HG02870 (cell line): ENCODE measurements at regions not wholly inside any gene's neighbourhood (a gene's known extent, or its start where the extent isn't known, plus 50 kb on each side); places are given as distances from the start of the nearest gene placed in this dataset.
"Not testable (repeated sequence)": the region's sequence is repeated elsewhere in the genome, so short reads cannot be mapped to it uniquely, and the experiment has no call there.

Source experiments
- ATAC-seq: cut with Tn5 transposase; IDR thresholded peaks from one replicate; pipeline ENCODE4 v1.9.1; 2021; ENCODE audit warnings: mild to moderate bottlenecking, moderate library complexity; ENCODE audit not compliant: unreplicated experiment

DNA sequence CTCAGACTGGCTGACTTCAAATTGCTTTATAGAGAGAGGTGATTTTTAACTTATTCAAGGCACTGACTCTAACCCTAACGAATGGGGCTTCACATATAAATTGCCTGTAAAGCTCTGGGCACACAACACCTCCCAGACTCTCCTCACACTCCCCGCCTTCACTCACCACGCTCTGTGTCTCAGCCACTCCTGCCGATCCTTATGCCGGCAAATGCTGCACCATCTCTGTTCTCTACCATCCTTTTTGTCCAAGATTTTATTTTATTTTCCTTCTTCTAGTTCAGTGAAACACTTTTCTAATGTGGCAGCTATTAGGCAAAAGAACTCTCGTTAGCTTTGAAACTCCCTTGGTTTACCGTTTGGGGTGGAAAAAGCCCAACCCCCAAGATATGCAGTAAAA is 446.1 kb upstream of the TMEM132C start:
- ATAC-seq = no peak

DNA sequence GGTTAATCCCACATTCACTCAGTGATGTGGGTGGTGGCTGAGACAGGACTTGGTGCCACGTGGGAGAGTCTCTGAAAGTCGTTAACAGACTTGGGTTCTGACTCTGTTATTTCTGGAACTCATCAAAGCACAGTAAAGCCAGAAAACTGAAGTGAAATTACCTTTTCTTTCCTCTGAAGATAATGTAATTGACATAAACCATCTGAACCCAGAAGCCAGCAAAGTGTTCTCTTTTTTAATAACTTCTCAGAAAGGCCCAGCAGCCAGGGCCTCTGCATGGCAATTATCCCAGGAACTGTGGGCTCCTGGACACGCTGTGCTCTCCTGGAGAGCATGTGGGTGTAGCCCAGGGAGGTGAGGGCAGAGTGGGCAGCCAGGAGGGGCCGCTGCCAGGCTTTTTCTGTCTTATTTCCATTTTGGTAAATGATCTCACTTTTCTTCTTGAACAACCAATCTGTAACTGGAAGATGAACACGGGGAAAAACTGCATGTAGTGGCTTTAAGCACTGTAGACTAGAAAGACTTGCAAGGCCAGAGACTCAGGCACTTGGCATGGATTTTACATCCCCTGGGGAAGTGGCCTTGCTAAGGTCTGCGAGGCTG is 444.1 kb upstream of the TMEM132C start:
- no peak for ATAC-seq

- ATAC-seq = no peak
Measured at GRCh38 chr12:127823801-127824200, 443.2 kb upstream of the TMEM132C start.

- ATAC-seq = no peak
Measured at GRCh38 chr12:127829281-127830064, 437.5 kb upstream of the TMEM132C start.

DNA sequence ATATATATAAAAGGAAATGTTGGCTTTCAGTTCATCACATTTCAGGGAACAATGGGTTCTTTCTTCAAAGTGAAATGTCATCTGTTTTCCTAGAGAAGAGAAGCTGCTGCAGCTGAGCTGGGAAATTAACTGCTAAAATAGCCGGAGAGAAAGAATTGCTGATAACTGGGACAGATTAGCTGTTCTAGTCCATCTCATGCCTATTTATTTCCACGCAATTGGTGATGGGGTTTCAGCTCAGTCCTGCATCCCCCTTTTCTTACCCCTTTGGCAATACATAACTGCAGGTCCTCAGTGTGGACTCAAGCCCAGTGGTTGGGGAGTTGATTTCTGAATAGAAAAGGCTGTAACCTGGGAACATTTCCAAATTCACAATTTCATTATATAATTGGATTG is 436.9 kb upstream of the TMEM132C start:
- ATAC-seq = no peak

GRCh38 chr12:127830730-127831129 is 436.2 kb upstream of the TMEM132C start:
- ATAC-seq = no peak

- ATAC-seq = no peak
Measured at GRCh38 chr12:127832172-127832571, 434.8 kb upstream of the TMEM132C start.

DNA sequence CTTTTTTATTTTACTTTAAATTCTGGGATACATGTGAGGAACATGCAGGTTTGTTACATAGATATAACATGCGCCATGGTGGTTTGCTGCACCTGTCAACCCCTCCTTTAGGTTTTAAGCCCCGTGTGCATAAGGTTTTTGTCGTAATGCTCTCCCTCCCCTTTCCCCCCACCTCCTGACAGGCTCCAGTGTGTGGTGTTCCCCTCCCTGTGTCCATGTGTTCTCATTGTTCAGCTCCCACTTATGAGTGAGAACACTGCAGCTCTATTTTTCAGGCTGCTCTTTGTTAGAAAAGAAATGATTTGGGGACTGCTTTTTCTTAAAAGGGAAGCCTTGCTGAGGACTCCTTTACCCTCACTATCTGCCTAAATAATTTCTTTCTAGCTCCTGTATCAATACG is 430.2 kb upstream of the TMEM132C start:
- ATAC-seq = not testable (repeated sequence)

DNA sequence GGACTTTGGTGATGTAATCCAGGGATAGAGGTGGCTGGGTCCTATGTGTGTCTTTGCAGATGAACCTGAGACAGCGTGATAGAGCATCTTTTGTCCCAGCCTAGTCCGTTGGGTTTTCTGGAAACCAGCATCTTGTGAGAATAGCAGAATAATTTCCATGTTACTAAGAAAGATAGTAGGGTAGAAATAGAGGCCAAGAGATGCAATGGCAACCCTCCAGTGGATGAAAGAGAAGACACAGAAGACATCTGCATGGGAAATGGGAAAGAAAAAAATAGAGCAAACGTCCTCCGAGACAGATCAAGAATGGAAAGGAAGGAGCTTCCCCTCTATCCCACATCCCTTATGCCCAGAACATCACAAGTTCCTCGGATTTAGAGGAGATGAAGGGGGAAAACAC is 409.3 kb upstream of the TMEM132C start:
- ATAC-seq = no peak

DNA sequence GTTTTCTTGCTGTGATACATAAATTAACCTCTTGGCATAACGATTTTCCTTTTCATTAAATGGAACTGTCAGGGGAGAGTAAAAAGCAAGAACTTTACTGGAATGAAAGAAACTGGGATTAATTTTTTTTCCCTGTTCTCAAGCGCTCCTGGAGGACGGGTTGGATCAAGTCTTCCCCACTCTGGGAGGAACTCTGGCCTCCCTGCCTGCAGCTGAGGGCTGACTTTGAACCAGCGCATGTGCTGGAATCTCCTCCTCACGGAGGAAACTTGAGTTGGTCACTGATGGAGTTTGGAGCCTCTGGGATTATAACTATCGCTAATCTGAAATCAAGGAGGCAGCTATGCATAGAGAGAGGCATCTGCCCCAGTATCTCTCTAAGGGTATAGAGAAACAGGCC is 406.4 kb upstream of the TMEM132C start:
- no peak for ATAC-seq

DNA sequence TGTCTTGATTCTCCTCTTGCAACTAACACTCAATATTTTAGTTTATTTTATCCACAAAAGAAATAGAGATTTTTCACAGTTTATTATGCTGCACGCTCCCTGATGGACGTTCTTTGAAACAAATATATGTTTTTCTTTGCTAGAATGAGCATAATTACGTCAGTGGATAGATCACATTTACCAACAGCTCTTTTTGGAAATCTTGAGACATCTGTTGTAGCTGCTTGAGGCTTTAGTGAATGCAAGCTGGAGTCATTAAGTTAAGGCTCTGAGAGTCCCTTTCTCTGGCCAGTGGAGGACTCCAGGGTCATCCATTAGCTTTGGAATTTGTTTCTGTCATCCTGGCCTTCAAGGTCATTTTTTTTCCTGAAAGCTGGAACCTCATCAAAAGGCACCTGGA is 405.6 kb upstream of the TMEM132C start:
- ATAC-seq = no peak

- no peak for ATAC-seq
Measured at GRCh38 chr12:127873306-127873705, 393.7 kb upstream of the TMEM132C start.

DNA sequence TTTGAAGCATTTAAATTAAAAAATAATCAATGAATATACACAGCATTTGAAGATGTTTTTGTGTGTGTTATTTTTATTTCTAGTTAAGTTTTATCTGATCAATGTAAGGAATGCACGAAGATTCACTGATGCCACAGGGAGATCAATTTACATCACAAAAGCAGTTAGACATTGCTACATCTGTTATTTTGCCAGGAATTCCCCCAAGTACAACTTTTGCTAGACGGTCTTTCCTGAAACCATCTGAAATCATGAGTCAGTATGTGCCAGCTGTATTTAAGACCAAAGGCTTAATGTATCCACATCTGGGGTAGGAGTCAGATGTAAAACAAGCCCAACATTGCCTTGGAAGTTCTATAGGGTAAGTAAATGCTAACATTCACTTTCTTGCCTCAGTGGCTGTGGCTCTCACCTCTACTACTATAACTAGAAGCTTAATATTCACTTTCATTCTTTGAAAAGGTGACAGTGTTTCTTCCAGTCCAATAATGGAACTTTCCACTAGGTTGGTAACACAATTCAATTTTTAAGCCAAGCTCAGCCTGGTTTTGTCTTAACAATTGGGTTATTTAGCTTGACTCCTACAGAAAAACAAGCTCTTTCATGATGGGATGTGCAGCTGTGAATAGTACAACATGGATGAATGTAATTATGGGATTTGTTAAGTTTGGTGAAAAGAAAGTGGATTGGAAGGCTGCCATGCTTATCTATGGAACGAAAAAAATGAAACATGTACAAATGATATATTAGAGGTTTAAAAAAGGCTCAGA is 385.4 kb upstream of the TMEM132C start:
- ATAC-seq = no peak

DNA sequence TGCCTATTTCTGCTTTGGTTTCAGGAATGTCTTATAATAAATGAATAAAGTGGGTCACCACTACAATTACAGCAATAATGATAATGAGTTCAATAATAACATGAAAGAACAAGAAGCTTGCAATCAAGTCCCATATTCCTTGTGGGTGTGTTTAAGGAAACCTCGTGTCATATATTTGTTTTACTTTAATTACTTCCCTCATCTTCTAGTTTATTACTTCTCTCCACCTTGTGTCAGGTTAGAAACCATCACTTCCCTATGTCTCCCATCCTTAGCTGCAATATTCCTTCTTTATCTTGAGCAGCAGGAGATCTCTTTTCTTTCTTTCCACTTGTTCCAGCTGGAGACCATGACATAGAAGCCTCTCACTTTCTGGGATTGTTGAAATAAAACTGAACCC is 384.0 kb upstream of the TMEM132C start:
- no peak for ATAC-seq

DNA sequence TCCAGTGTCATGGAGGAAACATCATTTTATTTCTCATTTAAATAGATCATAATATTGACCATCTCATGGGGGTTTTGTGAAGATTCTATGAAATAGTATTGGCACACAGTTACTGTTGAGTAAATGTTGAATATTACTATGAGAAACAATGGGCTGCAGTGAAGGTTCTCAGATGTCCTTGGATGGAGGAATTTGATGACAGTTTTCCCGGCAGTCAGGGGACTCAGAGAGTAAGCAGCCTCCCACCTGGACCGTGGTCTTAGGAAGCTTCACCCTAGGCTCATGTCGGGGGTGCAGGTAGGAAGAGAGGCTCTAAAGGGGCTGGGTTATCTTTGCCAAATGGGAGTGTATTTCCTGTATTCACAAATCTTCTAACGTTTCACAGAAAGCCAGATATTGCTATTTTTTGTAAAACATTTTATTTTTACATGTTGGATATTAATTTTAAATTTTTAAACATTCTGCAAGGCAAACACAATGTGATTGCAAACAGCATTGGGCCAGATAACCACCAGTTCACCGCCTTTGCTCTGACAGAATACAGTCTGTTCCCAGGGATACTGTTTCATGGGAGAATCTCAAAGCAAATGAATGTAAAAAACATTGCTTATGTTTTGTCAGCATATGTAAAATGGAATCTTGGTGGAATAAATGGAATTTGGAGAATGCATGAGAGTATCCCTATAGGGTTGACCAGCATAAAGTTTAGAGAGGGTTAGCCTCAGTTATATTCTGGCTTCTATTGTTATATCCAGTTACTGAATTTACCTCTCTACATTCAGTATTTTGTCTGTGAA is 380.8 kb upstream of the TMEM132C start:
- no peak for ATAC-seq

GRCh38 chr12:127886827-127887226 is 380.1 kb upstream of the TMEM132C start:
- no peak for ATAC-seq

DNA sequence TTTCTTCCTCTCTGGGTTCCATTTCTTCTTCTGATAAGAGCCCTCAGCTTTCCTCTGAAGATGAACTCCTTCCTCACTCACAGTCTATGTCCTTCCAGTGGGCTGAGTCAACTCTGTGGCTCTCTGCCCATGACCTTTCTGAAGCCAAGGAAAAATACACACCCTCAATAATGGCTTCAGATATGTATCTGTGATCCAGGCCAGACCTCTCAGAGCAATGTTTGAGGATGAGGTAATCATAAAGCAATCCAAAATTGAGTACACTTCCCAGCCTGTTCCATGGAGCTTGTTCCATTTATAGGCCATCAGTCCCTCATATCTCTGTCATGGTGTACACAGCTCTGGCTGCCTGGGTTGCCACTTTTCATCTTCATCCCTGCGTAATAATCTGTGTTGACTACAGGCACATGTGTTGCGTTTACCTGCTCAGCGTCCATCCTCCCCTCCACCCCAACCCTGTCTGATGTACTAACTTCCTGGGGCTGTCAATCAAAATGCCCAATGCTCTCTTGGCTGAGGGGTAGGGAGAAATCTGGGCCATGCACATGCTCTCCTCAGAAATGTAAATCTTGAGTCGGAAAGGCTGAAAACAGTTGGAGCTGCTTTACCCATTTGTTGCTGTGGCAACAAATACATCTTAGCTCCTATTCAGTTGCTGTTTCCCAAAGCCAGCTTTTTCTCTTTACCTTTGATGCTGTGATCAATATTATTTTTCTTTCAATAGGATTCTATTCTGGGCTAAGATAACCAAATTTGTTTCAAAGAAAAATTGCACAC is 377.8 kb upstream of the TMEM132C start:
- no peak for ATAC-seq

DNA sequence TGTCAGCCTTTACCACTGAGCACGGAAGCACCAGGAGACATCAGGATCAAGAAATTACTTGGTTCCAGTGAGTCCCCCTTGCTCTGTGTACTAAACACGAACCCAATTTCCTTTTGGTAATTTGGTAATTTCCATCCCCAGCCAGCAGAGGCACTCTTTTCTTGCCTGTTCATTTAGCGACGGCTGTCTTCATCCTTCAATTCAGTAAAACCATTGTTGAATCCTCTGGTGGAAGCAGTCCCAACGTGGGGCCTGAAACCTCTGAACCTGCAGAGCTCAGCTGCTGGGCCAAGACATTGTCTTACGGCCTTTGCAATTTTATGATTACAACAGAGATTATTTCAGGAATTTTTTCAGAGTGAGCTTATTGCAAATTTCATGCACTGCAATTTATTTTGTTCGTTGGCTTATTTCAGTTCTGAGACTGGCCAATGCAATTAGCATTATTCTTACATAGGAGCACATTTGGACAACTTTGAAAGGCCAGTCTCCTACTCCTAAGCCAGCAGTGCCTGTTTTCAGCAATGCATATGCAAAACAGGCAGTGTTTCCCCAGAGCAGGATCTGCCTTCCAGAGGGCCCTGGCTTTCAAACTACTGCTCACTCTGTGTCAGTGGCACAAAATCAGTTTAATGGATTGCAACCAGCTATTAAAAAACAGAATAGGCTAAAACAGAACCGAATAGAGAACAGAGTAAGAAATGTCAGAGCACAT is 372.9 kb upstream of the TMEM132C start:
- ATAC-seq = no peak

DNA sequence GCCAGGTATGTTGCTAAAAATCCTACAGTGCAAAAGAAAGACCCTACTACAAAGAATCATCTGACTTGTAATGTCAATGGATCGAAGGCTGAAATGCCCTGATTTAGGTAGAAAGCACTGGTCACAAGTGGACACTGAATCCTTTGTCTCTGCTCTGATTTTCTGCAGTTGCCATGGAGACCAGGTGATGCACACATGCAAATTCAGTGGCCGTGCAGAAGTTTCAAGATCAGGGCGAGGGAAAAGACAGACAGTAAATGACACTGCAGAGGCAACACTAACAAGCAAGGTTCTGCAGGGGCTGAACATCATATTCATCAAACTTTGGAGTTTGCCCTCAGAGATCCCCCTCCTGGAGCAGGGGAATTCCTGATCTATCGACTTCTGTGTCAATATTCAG is 370.3 kb upstream of the TMEM132C start:
- no peak for ATAC-seq

- no peak for ATAC-seq
Measured at GRCh38 chr12:127898616-127899015, 368.4 kb upstream of the TMEM132C start.
